ENCODE measurements at regions not wholly inside any gene's neighbourhood (a gene's known extent, or its start where the extent isn't known, plus 50 kb on each side); places are given as distances from the start of the nearest gene placed in this dataset.

DNA sequence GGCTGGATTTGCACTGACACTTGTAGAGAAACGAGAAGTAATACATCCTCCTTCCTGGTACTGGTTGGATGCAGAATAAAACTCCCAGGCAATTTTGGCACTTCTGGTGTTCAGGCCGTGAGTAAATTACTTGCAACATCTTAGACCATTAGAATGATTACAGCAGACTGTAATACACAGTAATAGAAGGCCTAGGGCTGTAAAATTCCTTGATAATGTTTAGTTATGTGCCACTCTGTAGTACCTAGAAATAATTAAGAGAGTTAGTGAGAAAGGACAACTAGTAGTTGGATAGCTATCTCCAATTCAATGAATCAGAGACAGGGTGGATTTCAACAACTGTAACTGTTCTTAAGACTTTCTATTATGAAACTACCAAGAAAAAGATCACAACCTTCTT lies 356.3 kb upstream of the SETBP1 start:
- Histone ChIP-seq H3K4me3 (no peak overlapping the region), H3K9me3 (no peaks in the 10 kb centered on the region), H3K27ac (no peak overlapping the region), H3K4me1 (no peaks in the 10 kb centered on the region), H3K27me3 (no peaks in the 10 kb centered on the region), H3K36me3 (no peaks in the 10 kb centered on the region)
- 47% methylated on average over 2 of the region's 2 CpGs for WGBS
- no peak for TF ChIP-seq EP300 (IDR thresholded peaks at IDR 0.05)
- TF ChIP-seq POLR2A (IDR thresholded peaks at IDR 0.05) = no peak
- TF ChIP-seq CTCF (IDR thresholded peaks at IDR 0.05) = no peak
- TF ChIP-seq POLR2AphosphoS5 (IDR thresholded peaks at IDR 0.05) = no peak
- DNase-seq (ENCODE audit: low spot score in 2 of 2) = no peak

DNA sequence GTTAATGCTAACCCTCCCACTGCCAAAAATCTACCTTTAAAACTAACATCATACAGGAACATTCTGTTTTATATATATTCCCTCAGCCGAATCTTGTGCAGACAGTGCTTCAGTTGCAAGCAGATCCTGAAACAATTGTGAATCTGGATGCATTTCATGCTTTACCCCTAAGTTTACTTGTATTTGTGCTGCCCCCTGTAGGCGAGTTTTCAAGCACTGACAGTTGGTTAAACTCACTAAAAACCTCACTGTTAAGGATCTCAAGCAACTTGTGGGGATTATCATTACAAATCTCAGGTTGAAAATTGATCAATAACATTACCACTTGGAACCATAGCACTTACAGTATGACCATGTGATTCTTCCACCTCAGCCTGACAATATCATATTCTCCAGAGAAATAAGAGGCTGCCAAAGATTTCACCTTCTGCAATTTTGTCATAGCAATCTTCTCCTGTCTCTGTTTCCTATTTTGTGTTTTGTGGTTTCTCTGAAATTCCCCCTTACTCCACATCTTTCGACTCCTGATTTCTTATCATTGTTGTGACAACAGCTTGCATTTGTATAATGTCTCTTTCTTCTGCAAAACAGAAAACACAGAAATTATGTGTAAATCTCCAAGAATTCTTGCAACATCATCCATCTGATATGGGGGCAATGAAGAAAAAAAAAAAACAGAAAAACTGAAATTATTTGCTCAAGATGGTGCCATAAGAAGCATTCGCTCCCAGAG lies 354.6 kb upstream of the SETBP1 start:
- TF ChIP-seq POLR2AphosphoS5 (IDR thresholded peaks at IDR 0.05) (no peak), CTCF (IDR thresholded peaks at IDR 0.05) (peak in 1 of 2 donors; percentile 30)
- peak in 1 of 2 donors; percentile 59 for DNase-seq (ENCODE audit: low spot score in 2 of 2)
- WGBS = 44% methylated on average over 4 of the region's 4 CpGs
- no peaks in the 10 kb centered on the region for H3K36me3 ChIP-seq
- H3K9me3 ChIP-seq = no peaks in the 10 kb centered on the region
- no peaks in the 10 kb centered on the region for H3K4me1 ChIP-seq
- H3K27ac ChIP-seq = no peak overlapping the region
- no peak overlapping the region for H3K4me3 ChIP-seq
- no peaks in the 10 kb centered on the region for H3K27me3 ChIP-seq

- WGBS = 79% methylated on average over 6 of the region's 6 CpGs
Measured at GRCh38 chr18:44331656-44332570, 348.8 kb upstream of the SETBP1 start.

GRCh38 chr18:44341759-44342158 lies 338.9 kb upstream of the SETBP1 start:
- no peaks in the 10 kb centered on the region for H3K27me3 ChIP-seq
- no peak overlapping the region for H3K27ac ChIP-seq
- H3K9me3 ChIP-seq = no peaks in the 10 kb centered on the region
- H3K4me3 ChIP-seq = no peak overlapping the region
- no peak for DNase-seq (ENCODE audit: low spot score in 2 of 2)
- TF ChIP-seq CTCF (IDR thresholded peaks at IDR 0.05) (no peak), EP300 (IDR thresholded peaks at IDR 0.05) (no peak), POLR2AphosphoS5 (IDR thresholded peaks at IDR 0.05) (no peak), POLR2A (IDR thresholded peaks at IDR 0.05) (no peak)
- no peaks in the 10 kb centered on the region for H3K36me3 ChIP-seq
- no peaks in the 10 kb centered on the region for H3K4me1 ChIP-seq
- 89% methylated on average over 1 of the region's 1 CpG for WGBS

More at GRCh38 chr18:44331656-44332570, 348.8 kb upstream of the SETBP1 start:
- Histone ChIP-seq H3K9me3 (no peaks in the 10 kb centered on the region), H3K27me3 (no peaks in the 10 kb centered on the region), H3K4me1 (no peaks in the 10 kb centered on the region), H3K27ac (no peak overlapping the region), H3K4me3 (no peak overlapping the region), H3K36me3 (no peaks in the 10 kb centered on the region)
- DNase-seq (ENCODE audit: low spot score in 2 of 2) = no peak
- TF ChIP-seq POLR2A (IDR thresholded peaks at IDR 0.05) (no peak), CTCF (IDR thresholded peaks at IDR 0.05) (no peak), POLR2AphosphoS5 (IDR thresholded peaks at IDR 0.05) (no peak), EP300 (IDR thresholded peaks at IDR 0.05) (no peak)

- no peaks in the 10 kb centered on the region for H3K27me3 ChIP-seq
- no peak overlapping the region for H3K27ac ChIP-seq
- no peaks in the 10 kb centered on the region for H3K36me3 ChIP-seq
- TF ChIP-seq EP300 (IDR thresholded peaks at IDR 0.05) (no peak), CTCF (IDR thresholded peaks at IDR 0.05) (no peak), POLR2A (IDR thresholded peaks at IDR 0.05) (no peak), POLR2AphosphoS5 (IDR thresholded peaks at IDR 0.05) (no peak)
- no peak overlapping the region for H3K4me3 ChIP-seq
- H3K9me3 ChIP-seq = no peaks in the 10 kb centered on the region
- 69% methylated on average over 2 of the region's 2 CpGs for WGBS
- no peaks in the 10 kb centered on the region for H3K4me1 ChIP-seq
- no peak for DNase-seq (ENCODE audit: low spot score in 2 of 2)
Measured at GRCh38 chr18:44342162-44342561, 338.5 kb upstream of the SETBP1 start.

Data from suprapubic skin (tissue), 4 donors.